HCT116 (cell line): ENCODE measurements at regions not wholly inside any gene's neighbourhood (a gene's known extent, or its start where the extent isn't known, plus 50 kb on each side); places are given as distances from the start of the nearest gene placed in this dataset.

Experiments used
- ATAC-seq: fragments of 200-7000 bp; cut with Tn5 transposase; 2 replicates; pipeline ENCODE4 v1.9.1; 2020; ENCODE audit warnings: mild to moderate bottlenecking, moderate library complexity
- BruUV-seq: library from RNA; stranded (reverse); fragments of 400-500 nt; replicated peaks from 2 replicates; lab custom pipeline; 2021; lab: Mats Ljungman, UMichigan
- CTCF ChIA-PET: fragments of 300-600 bp; sonication (Branson Sonifier 250); formaldehyde crosslinking; loops from one replicate; lab custom pipeline; 2021; ENCODE audit warnings: antibody characterized with exemption; lab: Charles Lee
- POLR2A ChIA-PET: fragments of 300-600, 350-600 bp; sonication (Branson Sonifier 250); formaldehyde crosslinking; loops from one replicate; lab custom pipeline; 2021; ENCODE audit warnings: antibody characterized with exemption; lab: Charles Lee
- RAD21 ChIA-PET, 2 experiments: fragments of 300-600 bp; sonication (Branson Sonifier 250); formaldehyde crosslinking; loops; one replicate each; lab custom pipeline; 2023; ENCODE audit warnings: low total read pairs in 2 of 2; ENCODE audit not compliant: uncharacterized antibody in 2 of 2, unreplicated experiment in 2 of 2, low non-redundant PET in 1 of 2; lab: Charles Lee
- DNase-seq: peaks from one replicate; pipeline ENCODE4 v3.0.0-alpha.2; 2010; ENCODE audit warnings: low read depth, low spot score
- H2AFZ ChIP-seq: fragments of 200-600 bp; shearing (Covaris generic), sonication (generic); 2 replicates; pipeline ENCODE4 v1.6.1; 2017; ENCODE audit warnings: low read depth, mixed run types, mixed read lengths, antibody characterized with exemption, low read length; ENCODE audit not compliant: poor library complexity, severe bottlenecking
- H3K27ac ChIP-seq: 2 replicates; pipeline ENCODE4 v1.5.1; 2012; ENCODE audit warnings: low read depth, low read length
- H3K27me3 ChIP-seq: fragments of 200-600 bp; sonication (generic); 2 replicates; pipeline ENCODE4 v1.6.1; 2016; ENCODE audit warnings: mixed run types, low read length, mixed read lengths; ENCODE audit not compliant: insufficient read depth
- H3K36me3 ChIP-seq, 2 experiments: fragments of 200-500 bp in 1 of 2; fragments of 200-600 bp in 1 of 2; sonication (Bioruptor generic) in 1 of 2; sonication (generic) in 1 of 2; 2 replicates each; pipeline versions ENCODE4 v1.5.1 to v1.6.1; 2014 to 2016; ENCODE audit warnings: low read length in 2 of 2, inconsistent platforms in 1 of 2, mixed read lengths in 1 of 2, mixed run types in 1 of 2; ENCODE audit not compliant: insufficient read depth in 2 of 2, control insufficient read depth in 1 of 2
- H3K4me1 ChIP-seq, 2 experiments: fragments of 200-600 bp in 1 of 2; sonication (generic) in 1 of 2; 2 replicates each; pipeline versions ENCODE4 v1.5.1 to v1.6.1; 2012 to 2017; ENCODE audit warnings: low read length in 2 of 2, inconsistent platforms in 1 of 2, mild to moderate bottlenecking in 1 of 2, mixed read lengths in 1 of 2, mixed run types in 1 of 2, moderate library complexity in 1 of 2; ENCODE audit not compliant: insufficient read depth in 2 of 2, control insufficient read depth in 1 of 2
- H3K4me2 ChIP-seq: fragments of 200-600 bp; sonication (generic); 2 replicates; pipeline ENCODE4 v1.6.1; 2017; ENCODE audit warnings: mixed run types, low read length, mixed read lengths
- H3K4me3 ChIP-seq, 2 experiments: fragments of 200-600 bp in 1 of 2; sonication (generic) in 1 of 2; replicated peaks in 1 of 2; 2 replicates each; pipeline ENCODE4 v1.5.1; 2011 to 2016; ENCODE audit warnings: low read length in 2 of 2, control low read depth in 1 of 2, low read depth in 1 of 2, mild to moderate bottlenecking in 1 of 2, mixed read lengths in 1 of 2, mixed run types in 1 of 2
- H3K79me2 ChIP-seq: fragments of 200-600 bp; sonication (generic); 2 replicates; pipeline ENCODE4 v1.6.1; 2017; ENCODE audit warnings: mild to moderate bottlenecking, mixed run types, low read length, moderate library complexity, mixed read lengths; ENCODE audit not compliant: insufficient read depth
- H3K9ac ChIP-seq: fragments of 200-600 bp; sonication (generic); 2 replicates; pipeline ENCODE4 v1.6.1; 2016; ENCODE audit warnings: low read length, mixed read lengths
- H3K9me2 ChIP-seq: fragments of 200-600 bp; sonication (generic), shearing (Covaris generic); 2 replicates; pipeline ENCODE4 v1.6.1; 2017; ENCODE audit warnings: mixed run types, mild to moderate bottlenecking, moderate library complexity; ENCODE audit not compliant: insufficient read depth
- H3K9me3 ChIP-seq, 2 experiments: fragments of 200-500 bp in 1 of 2; fragments of 200-600 bp in 1 of 2; sonication (Bioruptor generic) in 1 of 2; sonication (generic) in 1 of 2; 2 replicates each; pipeline ENCODE4 v1.6.1; 2014 to 2017; ENCODE audit warnings: low read length in 2 of 2, mixed read lengths in 2 of 2, inconsistent platforms in 1 of 2, low read depth in 1 of 2, mild to moderate bottlenecking in 1 of 2, mixed run types in 1 of 2, moderate library complexity in 1 of 2; ENCODE audit not compliant: control insufficient read depth in 1 of 2, insufficient read depth in 1 of 2
- H4K20me1 ChIP-seq: fragments of 200-600 bp; sonication (generic), shearing (Covaris generic); 2 replicates; pipeline ENCODE4 v1.6.1; 2017; ENCODE audit warnings: mixed run types, mild to moderate bottlenecking, moderate library complexity; ENCODE audit not compliant: insufficient read depth
- CBX3 ChIP-seq: IDR thresholded peaks from 2 replicates; pipeline ENCODE4 v1.6.1; 2012; ENCODE audit warnings: low read depth
- EGR1 ChIP-seq: IDR thresholded peaks from 2 replicates; pipeline ENCODE4 v1.6.1; 2012; ENCODE audit warnings: low read depth
- ELF1 ChIP-seq: IDR thresholded peaks from 2 replicates; pipeline ENCODE4 v1.6.1; 2012; ENCODE audit warnings: low read depth, borderline replicate concordance
- EZH2phosphoT487 ChIP-seq: fragments of 200-600 bp; IDR thresholded peaks from 2 replicates; pipeline ENCODE4 v1.6.1; 2018; ENCODE audit warnings: antibody characterized with exemption, borderline replicate concordance
- FOSL1 ChIP-seq: IDR thresholded peaks from 2 replicates; pipeline ENCODE4 v1.6.1; 2012; ENCODE audit warnings: low read depth
- JUND ChIP-seq: IDR thresholded peaks from 2 replicates; pipeline ENCODE4 v1.6.1; 2012
- POLR2A ChIP-seq: IDR thresholded peaks from 2 replicates; pipeline ENCODE4 v1.7.0; 2011; ENCODE audit warnings: borderline replicate concordance; ENCODE audit not compliant: insufficient read depth, insufficient read length; ENCODE audit errors: extremely low read depth
- RAD21 ChIP-seq: IDR thresholded peaks from 2 replicates; pipeline ENCODE4 v1.6.1; 2012; ENCODE audit warnings: low read depth, mild to moderate bottlenecking
- SIN3A ChIP-seq: IDR thresholded peaks from 2 replicates; pipeline ENCODE4 v1.6.1; 2012; ENCODE audit warnings: low read depth
- SP1 ChIP-seq: IDR thresholded peaks from 2 replicates; pipeline ENCODE4 v1.6.1; 2012; ENCODE audit warnings: low read depth
- SRF ChIP-seq: IDR thresholded peaks from 2 replicates; pipeline ENCODE4 v1.6.1; 2012; ENCODE audit warnings: low read depth
- TCF7L2 ChIP-seq: IDR thresholded peaks from 2 replicates; pipeline ENCODE4 v1.7.0; 2011; ENCODE audit warnings: borderline replicate concordance, inconsistent platforms; ENCODE audit not compliant: insufficient read depth, insufficient read length; ENCODE audit errors: extremely low read depth
- ZFX ChIP-seq: fragments of 450-650 bp; IDR thresholded peaks from 2 replicates; pipeline ENCODE4 v1.6.1; 2017
- intact Hi-C: fragments of 100-400 bp; cut with micrococcal nuclease; formaldehyde crosslinking; loops from 2 replicates; pipeline ENCODE4 v1.10.0; 2022
- TF ChIP-seq, protein P1 (sequence below), 3 experiments: fragments of 200-600 bp in 1 of 3; sonication (generic) in 1 of 3; IDR thresholded peaks in 2 of 3; conservative IDR thresholded peaks in 1 of 3; 2 replicates each; pipeline ENCODE4 v1.5.1; 2012 to 2017; ENCODE audit warnings: low read depth in 2 of 3, low read length in 2 of 3, antibody characterized with exemption in 1 of 3, borderline replicate concordance in 1 of 3, control low read depth in 1 of 3, mild to moderate bottlenecking in 1 of 3, mixed read lengths in 1 of 3, mixed run types in 1 of 3, moderate library complexity in 1 of 3; ENCODE audit not compliant: insufficient read depth in 1 of 3
- TF ChIP-seq, protein P2 (sequence below): IDR thresholded peaks from 2 replicates; pipeline ENCODE4 v1.6.1; 2012; ENCODE audit warnings: low read depth

DNA sequence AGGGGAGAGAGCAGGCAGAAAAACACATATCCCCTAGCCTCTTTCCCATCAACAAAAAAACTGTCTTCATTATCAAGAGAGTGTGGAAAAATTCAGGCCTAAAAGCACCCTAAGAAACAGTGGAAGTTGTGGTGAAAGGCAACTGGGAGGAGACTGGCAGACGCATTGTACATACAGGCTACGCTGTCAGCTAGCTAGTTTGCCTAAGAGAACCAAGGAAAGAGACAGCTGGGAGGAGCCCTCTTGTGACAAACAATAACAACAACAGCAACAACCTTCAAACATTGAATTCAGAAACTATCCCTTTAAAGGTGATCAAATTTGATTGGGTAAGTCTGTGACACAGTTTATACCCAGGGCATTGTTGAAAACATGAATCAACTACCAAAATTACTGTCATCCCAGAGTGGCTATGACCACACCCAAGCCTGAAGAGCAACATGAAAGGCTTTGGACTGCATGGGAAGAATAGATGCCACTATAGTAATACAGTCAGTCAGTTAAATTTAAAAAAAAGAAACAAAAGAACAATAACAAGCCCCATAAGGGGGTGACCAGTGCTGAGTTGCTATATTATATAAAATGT, 88.9 kb upstream of the CRIM1 start:
- intact Hi-C loops = no loop called here
- BruUV-seq = no TSS peak
- Histone ChIP-seq H3K4me2 (no peak overlapping the region), H3K27ac (no peak overlapping the region), H3K27me3 (0 out of 2 replicates have a peak, but pooled peaks cover 4% of the 10 kb centered on the region), H3K36me3 (no peaks in the 10 kb centered on the region), H4K20me1 (no peaks in the 10 kb centered on the region), H3K4me3 (no peak overlapping the region), H3K9me3 (no peaks in the 10 kb centered on the region), H3K9me2 (no peaks in the 10 kb centered on the region), H3K9ac (no peak overlapping the region), H2AFZ (no peak overlapping the region), H3K4me1 (no peaks in the 10 kb centered on the region), H3K79me2 (no peaks in the 10 kb centered on the region)
- ChIA-PET RAD21 (no interaction called here), POLR2A (no interaction called here), CTCF (no interaction called here)
- ATAC-seq = no peak
- TF ChIP-seq CBX3 (no peak), SRF (no peak), JUND (no peak), EGR1 (no peak)
- no peak for DNase-seq

DNA sequence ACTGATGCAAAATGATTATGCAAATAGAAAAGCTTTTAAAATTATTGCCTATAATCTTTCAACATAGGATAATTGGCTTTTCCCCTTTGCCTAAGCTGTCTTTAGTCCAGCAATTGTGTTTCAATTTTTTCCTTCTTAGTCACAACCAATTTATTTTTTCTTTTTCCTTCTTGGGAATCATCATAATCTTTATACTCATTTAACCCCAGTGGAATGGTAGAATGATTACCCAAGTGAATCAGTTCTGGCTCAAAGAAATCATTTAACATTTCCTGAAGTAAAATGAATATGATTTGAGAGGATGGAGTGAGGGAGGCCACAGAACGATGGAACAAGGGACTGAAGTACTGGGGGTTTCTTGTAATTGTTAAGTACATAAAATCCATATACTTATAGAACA, 93.0 kb upstream of the CRIM1 start:
- H2AFZ ChIP-seq = no peak overlapping the region
- intact Hi-C loops = no loop called here
- POLR2A ChIA-PET = no interaction called here

More for the DNA sequence above, 93.0 kb upstream of the CRIM1 start:
- ChIA-PET RAD21 (no interaction called here), CTCF (no interaction called here)
- Histone ChIP-seq H3K27me3 (peaks cover 7% of the 10 kb centered on the region; the same call in 1 of the 2 replicates), H3K4me1 (no peaks in the 10 kb centered on the region), H3K79me2 (no peaks in the 10 kb centered on the region), H4K20me1 (no peaks in the 10 kb centered on the region), H3K9me3 (no peaks in the 10 kb centered on the region), H3K4me2 (no peak overlapping the region), H3K4me3 (no peak overlapping the region), H3K27ac (no peak overlapping the region), H3K9ac (no peak overlapping the region), H3K36me3 (no peaks in the 10 kb centered on the region), H3K9me2 (no peaks in the 10 kb centered on the region)
- no TSS peak for BruUV-seq
- ATAC-seq (no peak), DNase-seq (no peak)
- TF ChIP-seq SIN3A (no peak), SP1 (no peak), TCF7L2 (no peak), CBX3 (no peak), RAD21 (no peak), FOSL1 (no peak), ZFX (no peak), ELF1 (no peak), EZH2phosphoT487 (no peak), POLR2A (no peak)
- TF ChIP-seq, protein P1, sequence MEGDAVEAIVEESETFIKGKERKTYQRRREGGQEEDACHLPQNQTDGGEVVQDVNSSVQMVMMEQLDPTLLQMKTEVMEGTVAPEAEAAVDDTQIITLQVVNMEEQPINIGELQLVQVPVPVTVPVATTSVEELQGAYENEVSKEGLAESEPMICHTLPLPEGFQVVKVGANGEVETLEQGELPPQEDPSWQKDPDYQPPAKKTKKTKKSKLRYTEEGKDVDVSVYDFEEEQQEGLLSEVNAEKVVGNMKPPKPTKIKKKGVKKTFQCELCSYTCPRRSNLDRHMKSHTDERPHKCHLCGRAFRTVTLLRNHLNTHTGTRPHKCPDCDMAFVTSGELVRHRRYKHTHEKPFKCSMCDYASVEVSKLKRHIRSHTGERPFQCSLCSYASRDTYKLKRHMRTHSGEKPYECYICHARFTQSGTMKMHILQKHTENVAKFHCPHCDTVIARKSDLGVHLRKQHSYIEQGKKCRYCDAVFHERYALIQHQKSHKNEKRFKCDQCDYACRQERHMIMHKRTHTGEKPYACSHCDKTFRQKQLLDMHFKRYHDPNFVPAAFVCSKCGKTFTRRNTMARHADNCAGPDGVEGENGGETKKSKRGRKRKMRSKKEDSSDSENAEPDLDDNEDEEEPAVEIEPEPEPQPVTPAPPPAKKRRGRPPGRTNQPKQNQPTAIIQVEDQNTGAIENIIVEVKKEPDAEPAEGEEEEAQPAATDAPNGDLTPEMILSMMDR (IDR thresholded peaks at IDR 0.05 in 2 of 3, conservative IDR thresholded peaks at IDR 0.05 in 1 of 3; ENCODE audit: borderline replicate concordance in 1 of 3, insufficient read depth in 1 of 3, low read depth in 2 of 3, low read length in 2 of 3) = no peak
- TF ChIP-seq, protein P2, sequence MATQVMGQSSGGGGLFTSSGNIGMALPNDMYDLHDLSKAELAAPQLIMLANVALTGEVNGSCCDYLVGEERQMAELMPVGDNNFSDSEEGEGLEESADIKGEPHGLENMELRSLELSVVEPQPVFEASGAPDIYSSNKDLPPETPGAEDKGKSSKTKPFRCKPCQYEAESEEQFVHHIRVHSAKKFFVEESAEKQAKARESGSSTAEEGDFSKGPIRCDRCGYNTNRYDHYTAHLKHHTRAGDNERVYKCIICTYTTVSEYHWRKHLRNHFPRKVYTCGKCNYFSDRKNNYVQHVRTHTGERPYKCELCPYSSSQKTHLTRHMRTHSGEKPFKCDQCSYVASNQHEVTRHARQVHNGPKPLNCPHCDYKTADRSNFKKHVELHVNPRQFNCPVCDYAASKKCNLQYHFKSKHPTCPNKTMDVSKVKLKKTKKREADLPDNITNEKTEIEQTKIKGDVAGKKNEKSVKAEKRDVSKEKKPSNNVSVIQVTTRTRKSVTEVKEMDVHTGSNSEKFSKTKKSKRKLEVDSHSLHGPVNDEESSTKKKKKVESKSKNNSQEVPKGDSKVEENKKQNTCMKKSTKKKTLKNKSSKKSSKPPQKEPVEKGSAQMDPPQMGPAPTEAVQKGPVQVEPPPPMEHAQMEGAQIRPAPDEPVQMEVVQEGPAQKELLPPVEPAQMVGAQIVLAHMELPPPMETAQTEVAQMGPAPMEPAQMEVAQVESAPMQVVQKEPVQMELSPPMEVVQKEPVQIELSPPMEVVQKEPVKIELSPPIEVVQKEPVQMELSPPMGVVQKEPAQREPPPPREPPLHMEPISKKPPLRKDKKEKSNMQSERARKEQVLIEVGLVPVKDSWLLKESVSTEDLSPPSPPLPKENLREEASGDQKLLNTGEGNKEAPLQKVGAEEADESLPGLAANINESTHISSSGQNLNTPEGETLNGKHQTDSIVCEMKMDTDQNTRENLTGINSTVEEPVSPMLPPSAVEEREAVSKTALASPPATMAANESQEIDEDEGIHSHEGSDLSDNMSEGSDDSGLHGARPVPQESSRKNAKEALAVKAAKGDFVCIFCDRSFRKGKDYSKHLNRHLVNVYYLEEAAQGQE = no peak
